ENCODE measurements at regions not wholly inside any gene's neighbourhood (a gene's known extent, or its start where the extent isn't known, plus 50 kb on each side); places are given as distances from the start of the nearest gene placed in this dataset.

DNA sequence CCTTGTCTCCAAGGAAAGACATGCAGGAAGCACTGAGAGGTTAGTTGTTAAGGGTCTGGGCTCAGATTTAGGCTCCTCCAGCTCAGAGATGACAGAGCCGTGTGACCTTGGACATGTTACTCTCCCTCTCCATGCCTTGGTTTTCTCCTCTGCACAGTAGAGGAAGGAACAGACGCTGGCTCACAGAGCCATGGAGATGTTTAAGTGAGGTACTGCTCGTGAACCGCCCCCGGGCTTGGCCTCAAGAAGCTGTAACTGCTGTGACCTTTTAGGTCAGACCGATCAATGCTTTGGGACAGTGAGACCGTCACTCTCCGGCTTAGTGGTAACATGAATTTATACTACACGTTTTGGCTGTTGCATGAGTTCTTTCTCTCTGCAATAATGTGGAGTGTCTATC is 197.4 kb downstream of the C16orf95 start:
- TF ChIP-seq, protein P1, sequence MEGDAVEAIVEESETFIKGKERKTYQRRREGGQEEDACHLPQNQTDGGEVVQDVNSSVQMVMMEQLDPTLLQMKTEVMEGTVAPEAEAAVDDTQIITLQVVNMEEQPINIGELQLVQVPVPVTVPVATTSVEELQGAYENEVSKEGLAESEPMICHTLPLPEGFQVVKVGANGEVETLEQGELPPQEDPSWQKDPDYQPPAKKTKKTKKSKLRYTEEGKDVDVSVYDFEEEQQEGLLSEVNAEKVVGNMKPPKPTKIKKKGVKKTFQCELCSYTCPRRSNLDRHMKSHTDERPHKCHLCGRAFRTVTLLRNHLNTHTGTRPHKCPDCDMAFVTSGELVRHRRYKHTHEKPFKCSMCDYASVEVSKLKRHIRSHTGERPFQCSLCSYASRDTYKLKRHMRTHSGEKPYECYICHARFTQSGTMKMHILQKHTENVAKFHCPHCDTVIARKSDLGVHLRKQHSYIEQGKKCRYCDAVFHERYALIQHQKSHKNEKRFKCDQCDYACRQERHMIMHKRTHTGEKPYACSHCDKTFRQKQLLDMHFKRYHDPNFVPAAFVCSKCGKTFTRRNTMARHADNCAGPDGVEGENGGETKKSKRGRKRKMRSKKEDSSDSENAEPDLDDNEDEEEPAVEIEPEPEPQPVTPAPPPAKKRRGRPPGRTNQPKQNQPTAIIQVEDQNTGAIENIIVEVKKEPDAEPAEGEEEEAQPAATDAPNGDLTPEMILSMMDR (IDR thresholded peaks at IDR 0.05; ENCODE audit: low read depth, low read length): no peak
- no peak for TF ChIP-seq EZH2phosphoT487 (IDR thresholded peaks at IDR 0.05; ENCODE audit: low read depth)
